ENCODE measurements at regions not wholly inside any gene's neighbourhood (a gene's known extent, or its start where the extent isn't known, plus 50 kb on each side); places are given as distances from the start of the nearest gene placed in this dataset.

GRCh38 chr14:65943916-65944410, 531.4 kb downstream of the FUT8 start:
- no peaks in the 10 kb centered on the region for H3K9me3 Mint-ChIP-seq
- Histone ChIP-seq H3K4me1 (ENCODE audit: insufficient read depth, low read length) (peaks cover 7% of the 10 kb centered on the region), H3K9me3 (ENCODE audit: low read length) (no peaks in the 10 kb centered on the region), H3K27me3 (ENCODE audit: insufficient read depth, low read length, poor library complexity, severe bottlenecking) (no peaks in the 10 kb centered on the region), H3K4me3 (ENCODE audit: low read length) (no peak overlapping the region), H3K36me3 (ENCODE audit: insufficient read depth, low read length) (no peaks in the 10 kb centered on the region), H3K27ac (ENCODE audit: low read depth, low read length) (no peak overlapping the region)
- H3K36me3 Mint-ChIP-seq: no peaks in the 10 kb centered on the region
- H3K4me1 Mint-ChIP-seq: peaks cover 28 to 58% (median 52%) of the 10 kb centered on the region in 3 donors
- peaks cover 0 to under 1% of the 10 kb centered on the region in 2 donors for H3K27me3 Mint-ChIP-seq
- POLR2A ChIA-PET: no interaction called here
- no peak for DNase-seq
- H3K4me3 Mint-ChIP-seq: no peak overlapping the region
- peak overlapping the region in 1 of 8 donors; percentile 72 for H3K27ac Mint-ChIP-seq
- CTCF ChIA-PET: interaction anchor here (1.6 kb wide), 1 partner anchor 15 kb away, joined by 4 read pairs; no protein-coding TSS in a partner anchor

- no peak overlapping the region for H3K27ac ChIP-seq (ENCODE audit: low read depth, low read length)
- Mint-ChIP-seq H3K9me3 (no peaks in the 10 kb centered on the region), H3K36me3 (no peaks in the 10 kb centered on the region), H3K4me3 (no peak overlapping the region), H3K27ac (peak overlapping the region in 1 of 8 donors; percentile 10), H3K27me3 (peaks cover 0 to 4% of the 10 kb centered on the region in 2 donors), H3K4me1 (peaks cover 37 to 59% (median 56%) of the 10 kb centered on the region in 3 donors)
- H3K4me1 ChIP-seq (ENCODE audit: insufficient read depth, low read length): peaks cover 20% of the 10 kb centered on the region
- ChIA-PET CTCF (interaction anchor here (1.6 kb wide), 1 partner anchor 14 kb away, joined by 10 read pairs; no protein-coding TSS in a partner anchor), POLR2A (no interaction called here)
- no peaks in the 10 kb centered on the region for H3K36me3 ChIP-seq (ENCODE audit: insufficient read depth, low read length)
- H3K9me3 ChIP-seq (ENCODE audit: low read length): no peaks in the 10 kb centered on the region
- H3K4me3 ChIP-seq (ENCODE audit: low read length): no peak overlapping the region
- H3K27me3 ChIP-seq (ENCODE audit: insufficient read depth, low read length, poor library complexity, severe bottlenecking): no peaks in the 10 kb centered on the region
- DNase-seq: no peak
Observed at GRCh38 chr14:65945327-65945726, 532.8 kb downstream of the FUT8 start.

GRCh38 chr14:65946494-65946893, 534.0 kb downstream of the FUT8 start:
- no peaks in the 10 kb centered on the region for H3K36me3 ChIP-seq (ENCODE audit: insufficient read depth, low read length)
- H3K4me1 ChIP-seq (ENCODE audit: insufficient read depth, low read length): peaks cover 25% of the 10 kb centered on the region
- H3K36me3 Mint-ChIP-seq: no peaks in the 10 kb centered on the region
- no peaks in the 10 kb centered on the region for H3K9me3 Mint-ChIP-seq
- ChIA-PET CTCF (interaction anchor here (0.7 to 1.9 kb wide), 3 partner anchors 10 to 122 kb away, joined by 3 to 10 read pairs (median 4); no protein-coding TSS in a partner anchor), POLR2A (no interaction called here)
- no peak overlapping the region for H3K27ac ChIP-seq (ENCODE audit: low read depth, low read length)
- DNase-seq: no peak
- no peaks in the 10 kb centered on the region for H3K9me3 ChIP-seq (ENCODE audit: low read length)
- no peak overlapping the region for H3K4me3 Mint-ChIP-seq
- peaks cover 0 to 4% of the 10 kb centered on the region in 2 donors for H3K27me3 Mint-ChIP-seq
- no peak overlapping the region for H3K4me3 ChIP-seq (ENCODE audit: low read length)
- H3K27me3 ChIP-seq (ENCODE audit: insufficient read depth, low read length, poor library complexity, severe bottlenecking): no peaks in the 10 kb centered on the region
- peaks cover 35 to 58% (median 57%) of the 10 kb centered on the region in 3 donors for H3K4me1 Mint-ChIP-seq
- peak overlapping the region in 1 of 8 donors; percentile 47 for H3K27ac Mint-ChIP-seq

GRCh38 chr14:65948302-65948701, 535.8 kb downstream of the FUT8 start:
- CTCF ChIA-PET: interaction anchor here (1.5 to 3.4 kb wide), 3 partner anchors 12 to 101 kb away, joined by 3 to 22 read pairs (median 13); no protein-coding TSS in a partner anchor
- Mint-ChIP-seq H3K9me3 (no peaks in the 10 kb centered on the region), H3K4me3 (peak overlapping the region in 1 of 7 donors; percentile 58), H3K27ac (peak overlapping the region in 1 of 8 donors; percentile 59), H3K36me3 (peaks cover 0 to 2% (median 0%) of the 10 kb centered on the region in 3 donors), H3K4me1 (peaks cover 30 to 48% (median 48%) of the 10 kb centered on the region in 3 donors), H3K27me3 (peaks cover 0 to 4% of the 10 kb centered on the region in 2 donors)
- Histone ChIP-seq H3K36me3 (ENCODE audit: insufficient read depth, low read length) (no peaks in the 10 kb centered on the region), H3K4me3 (ENCODE audit: low read length) (no peak overlapping the region), H3K27ac (ENCODE audit: low read depth, low read length) (no peak overlapping the region), H3K4me1 (ENCODE audit: insufficient read depth, low read length) (peaks cover 21% of the 10 kb centered on the region), H3K9me3 (ENCODE audit: low read length) (no peaks in the 10 kb centered on the region), H3K27me3 (ENCODE audit: insufficient read depth, low read length, poor library complexity, severe bottlenecking) (no peaks in the 10 kb centered on the region)
- POLR2A ChIA-PET: no interaction called here
- DNase-seq: no peak

GRCh38 chr14:65949711-65950516, 536.3 kb upstream of the CCDC196 start:
- Mint-ChIP-seq H3K27ac (peak overlapping the region in 6 of 8 donors; percentile 3 to 54 (median 34)), H3K36me3 (peaks cover 0 to 2% (median 0%) of the 10 kb centered on the region in 3 donors), H3K27me3 (peaks cover 0 to 4% of the 10 kb centered on the region in 2 donors), H3K9me3 (no peaks in the 10 kb centered on the region), H3K4me3 (peak overlapping the region in 6 of 7 donors; percentile 23 to 61 (median 42)), H3K4me1 (peaks cover 32 to 45% (median 38%) of the 10 kb centered on the region in 3 donors)
- H3K27me3 ChIP-seq (ENCODE audit: insufficient read depth, low read length, poor library complexity, severe bottlenecking): no peaks in the 10 kb centered on the region
- DNase-seq: no peak
- H3K4me1 ChIP-seq (ENCODE audit: insufficient read depth, low read length): peaks cover 18% of the 10 kb centered on the region
- H3K36me3 ChIP-seq (ENCODE audit: insufficient read depth, low read length): no peaks in the 10 kb centered on the region
- H3K27ac ChIP-seq (ENCODE audit: low read depth, low read length): no peak overlapping the region
- H3K9me3 ChIP-seq (ENCODE audit: low read length): no peaks in the 10 kb centered on the region
- peak overlapping the region; percentile 13 for H3K4me3 ChIP-seq (ENCODE audit: low read length)
- POLR2A ChIA-PET: no interaction called here
- CTCF ChIA-PET: interaction anchor here (0.9 to 3.4 kb wide), 7 partner anchors 9 to 538 kb away, joined by 3 to 22 read pairs (median 3); no protein-coding TSS in a partner anchor

- H3K4me3 Mint-ChIP-seq: no peak overlapping the region
- H3K4me1 ChIP-seq (ENCODE audit: insufficient read depth, low read length): peaks cover 22% of the 10 kb centered on the region
- ChIA-PET CTCF (interaction anchor here (1.4 to 2.1 kb wide), 3 partner anchors 13 to 540 kb away, joined by 4 to 6 read pairs (median 6); no protein-coding TSS in a partner anchor), POLR2A (no interaction called here)
- H3K9me3 Mint-ChIP-seq: no peaks in the 10 kb centered on the region
- H3K36me3 ChIP-seq (ENCODE audit: insufficient read depth, low read length): no peaks in the 10 kb centered on the region
- no peaks in the 10 kb centered on the region for H3K9me3 ChIP-seq (ENCODE audit: low read length)
- no peak overlapping the region for H3K27ac Mint-ChIP-seq
- peaks cover 26 to 30% (median 28%) of the 10 kb centered on the region in 3 donors for H3K4me1 Mint-ChIP-seq
- peaks cover 0 to 2% (median 0%) of the 10 kb centered on the region in 3 donors for H3K36me3 Mint-ChIP-seq
- no peak overlapping the region for H3K4me3 ChIP-seq (ENCODE audit: low read length)
- H3K27ac ChIP-seq (ENCODE audit: low read depth, low read length): no peak overlapping the region
- no peaks in the 10 kb centered on the region for H3K27me3 ChIP-seq (ENCODE audit: insufficient read depth, low read length, poor library complexity, severe bottlenecking)
- no peak for DNase-seq
- no peaks in the 10 kb centered on the region for H3K27me3 Mint-ChIP-seq
Observed at GRCh38 chr14:65954942-65955341, 531.2 kb upstream of the CCDC196 start.

- ChIA-PET CTCF (interaction anchor here (0.8 to 5.9 kb wide), 9 partner anchors 12 to 543 kb away, joined by 3 to 74 read pairs (median 9); partner anchors contain the start of gene FUT8), POLR2A (no interaction called here)
- no peak for DNase-seq
- peaks cover 25% of the 10 kb centered on the region in 3 donors for H3K4me1 Mint-ChIP-seq
- Histone ChIP-seq H3K4me3 (ENCODE audit: low read length) (no peak overlapping the region), H3K9me3 (ENCODE audit: low read length) (no peaks in the 10 kb centered on the region), H3K27me3 (ENCODE audit: insufficient read depth, low read length, poor library complexity, severe bottlenecking) (no peaks in the 10 kb centered on the region), H3K36me3 (ENCODE audit: insufficient read depth, low read length) (no peaks in the 10 kb centered on the region), H3K27ac (ENCODE audit: low read depth, low read length) (no peak overlapping the region), H3K4me1 (ENCODE audit: insufficient read depth, low read length) (peaks cover 16% of the 10 kb centered on the region)
- peaks cover 0 to 2% (median 0%) of the 10 kb centered on the region in 3 donors for H3K36me3 Mint-ChIP-seq
- no peaks in the 10 kb centered on the region for H3K27me3 Mint-ChIP-seq
- no peaks in the 10 kb centered on the region for H3K9me3 Mint-ChIP-seq
- H3K27ac Mint-ChIP-seq: no peak overlapping the region
- no peak overlapping the region for H3K4me3 Mint-ChIP-seq
Observed at GRCh38 chr14:65957631-65958205, 528.5 kb upstream of the CCDC196 start.
